ACC112 (cell line): ENCODE measurements at regions not wholly inside any gene's neighbourhood (a gene's known extent, or its start where the extent isn't known, plus 50 kb on each side); places are given as distances from the start of the nearest gene placed in this dataset.
A peak's percentile ranks its signal among the peaks of the same experiment; 100 is the strongest.

Experiments used
- H2AFZ ChIP-seq: fragments of 200-600 bp; sonication (generic); one replicate; pipeline ENCODE4 v1.6.0; 2017; ENCODE audit warnings: antibody characterized with exemption, low read length; ENCODE audit not compliant: unreplicated experiment
- H3K27ac ChIP-seq: fragments of 200-600 bp; sonication (generic); 2 replicates; pipeline ENCODE4 v1.5.1; 2014; ENCODE audit warnings: low read depth, mild to moderate bottlenecking, antibody characterized with exemption, low read length, moderate library complexity
- H3K27me3 ChIP-seq: fragments of 200-600 bp; sonication (generic); 2 replicates; pipeline ENCODE4 v1.6.1; 2014; ENCODE audit warnings: mild to moderate bottlenecking, antibody characterized with exemption, low read length, moderate library complexity, mixed read lengths; ENCODE audit not compliant: insufficient read depth
- H3K36me3 ChIP-seq: fragments of 200-600 bp; sonication (generic); 2 replicates; pipeline ENCODE4 v1.6.1; 2016; ENCODE audit warnings: mild to moderate bottlenecking, antibody characterized with exemption, low read length, moderate library complexity, mixed read lengths; ENCODE audit not compliant: insufficient read depth
- H3K4me1 ChIP-seq: fragments of 200-600 bp; sonication (generic); one replicate; pipeline ENCODE4 v1.6.1; 2016; ENCODE audit warnings: low read length, mixed read lengths; ENCODE audit not compliant: insufficient read depth, unreplicated experiment, control insufficient read depth
- H3K4me3 ChIP-seq: fragments of 200-600 bp; sonication (generic); 2 replicates; pipeline ENCODE4 v1.5.1; 2014; ENCODE audit warnings: mild to moderate bottlenecking, low read depth, low read length
- H3K79me2 ChIP-seq: fragments of 200-600 bp; sonication (generic); one replicate; pipeline ENCODE4 v1.6.0; 2016; ENCODE audit warnings: low read length; ENCODE audit not compliant: control insufficient read depth, unreplicated experiment, insufficient read depth

DNA sequence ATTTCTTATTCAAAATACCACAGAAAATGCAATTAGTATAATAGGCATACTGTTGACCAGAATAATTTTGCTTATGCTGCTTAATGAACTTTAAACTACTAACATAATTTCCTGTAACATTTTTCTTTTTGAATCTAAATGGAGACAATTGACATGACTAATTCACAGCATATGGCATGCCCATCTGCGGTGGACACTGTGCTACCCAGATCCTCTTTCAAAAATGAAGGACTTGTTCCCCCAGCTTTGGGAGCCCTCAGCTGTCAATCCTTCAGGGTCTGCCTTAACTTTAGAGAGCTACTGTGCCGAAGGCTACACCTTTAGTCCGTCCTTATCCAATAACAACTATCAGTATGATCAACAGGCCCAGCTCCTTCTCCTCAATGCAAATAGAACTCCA lies 789.0 kb downstream of the PLA2G4A start:
- Histone ChIP-seq H3K27ac (no peak overlapping the region), H2AFZ (no peak overlapping the region), H3K4me1 (no peaks in the 10 kb centered on the region), H3K79me2 (no peaks in the 10 kb centered on the region), H3K27me3 (no peaks in the 10 kb centered on the region), H3K4me3 (no peak overlapping the region), H3K36me3 (no peaks in the 10 kb centered on the region)

GRCh38 chr1:187619175-187619574 lies 790.4 kb downstream of the PLA2G4A start:
- Histone ChIP-seq H3K79me2 (no peaks in the 10 kb centered on the region), H3K27me3 (no peaks in the 10 kb centered on the region), H3K4me3 (no peak overlapping the region), H3K27ac (no peak overlapping the region), H2AFZ (no peak overlapping the region), H3K4me1 (no peaks in the 10 kb centered on the region), H3K36me3 (no peaks in the 10 kb centered on the region)

DNA sequence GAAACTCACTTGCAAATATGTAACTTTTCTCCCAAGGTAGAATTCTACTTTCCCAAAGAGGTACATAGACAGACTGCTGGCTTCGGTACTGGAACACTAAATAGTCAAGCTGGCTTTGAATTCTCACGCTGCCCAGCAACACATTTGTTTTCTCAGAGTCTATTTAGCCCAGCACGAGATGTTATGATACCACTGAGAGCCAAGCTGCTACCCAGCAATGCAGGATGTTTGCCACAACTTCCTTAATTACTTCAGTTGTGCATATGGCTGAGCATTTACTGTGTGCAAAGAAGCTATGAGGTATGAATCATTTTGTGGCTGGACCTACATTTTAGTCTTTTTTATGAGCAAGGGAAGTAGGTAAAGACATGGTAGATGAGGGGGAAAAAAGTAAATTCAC lies 793.2 kb downstream of the PLA2G4A start:
- H3K27ac ChIP-seq = no peak overlapping the region
- H3K79me2 ChIP-seq = no peaks in the 10 kb centered on the region
- H3K4me1 ChIP-seq = peaks cover 3% of the 10 kb centered on the region
- H3K4me3 ChIP-seq = peak overlapping the region; percentile 53; the same call in 1 of the 2 replicates
- H3K36me3 ChIP-seq = no peaks in the 10 kb centered on the region
- H3K27me3 ChIP-seq = no peaks in the 10 kb centered on the region
- peak overlapping the region; percentile 90 for H2AFZ ChIP-seq

DNA sequence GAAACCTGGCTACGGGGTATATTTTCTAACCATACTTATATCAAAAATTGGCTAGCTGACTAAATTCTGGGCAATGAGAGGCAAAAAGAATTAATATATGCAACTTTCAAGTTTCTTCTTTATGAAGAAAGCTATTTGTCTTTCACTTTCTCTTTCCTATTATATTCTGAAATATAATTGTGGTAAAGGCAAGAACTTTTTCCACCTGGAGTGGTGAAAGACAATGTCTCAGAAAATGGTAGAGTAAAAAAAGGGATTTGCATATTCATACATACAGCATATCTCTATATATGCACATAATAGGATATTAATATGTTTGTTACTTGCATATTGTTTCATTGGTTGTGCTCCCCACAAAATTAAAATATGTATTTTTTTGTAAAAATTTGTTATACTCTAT lies 793.8 kb downstream of the PLA2G4A start:
- Histone ChIP-seq H3K4me3 (peak overlapping the region; percentile 53), H2AFZ (peak overlapping the region; percentile 50), H3K4me1 (peaks cover 3% of the 10 kb centered on the region), H3K27ac (no peak overlapping the region), H3K27me3 (no peaks in the 10 kb centered on the region), H3K79me2 (no peaks in the 10 kb centered on the region), H3K36me3 (no peaks in the 10 kb centered on the region)

GRCh38 chr1:187624812-187625545 lies 796.2 kb downstream of the PLA2G4A start:
- H3K4me1 ChIP-seq = peaks cover 3% of the 10 kb centered on the region
- H3K27me3 ChIP-seq = no peaks in the 10 kb centered on the region
- H3K36me3 ChIP-seq = no peaks in the 10 kb centered on the region
- H3K27ac ChIP-seq = no peak overlapping the region
- H3K4me3 ChIP-seq = no peak overlapping the region
- no peak overlapping the region for H2AFZ ChIP-seq
- no peaks in the 10 kb centered on the region for H3K79me2 ChIP-seq

GRCh38 chr1:187626056-187626455 lies 797.3 kb downstream of the PLA2G4A start:
- H3K4me1 ChIP-seq = peaks cover 3% of the 10 kb centered on the region
- no peaks in the 10 kb centered on the region for H3K79me2 ChIP-seq
- H2AFZ ChIP-seq = no peak overlapping the region
- no peak overlapping the region for H3K27ac ChIP-seq
- H3K36me3 ChIP-seq = no peaks in the 10 kb centered on the region
- no peak overlapping the region for H3K4me3 ChIP-seq
- no peaks in the 10 kb centered on the region for H3K27me3 ChIP-seq

DNA sequence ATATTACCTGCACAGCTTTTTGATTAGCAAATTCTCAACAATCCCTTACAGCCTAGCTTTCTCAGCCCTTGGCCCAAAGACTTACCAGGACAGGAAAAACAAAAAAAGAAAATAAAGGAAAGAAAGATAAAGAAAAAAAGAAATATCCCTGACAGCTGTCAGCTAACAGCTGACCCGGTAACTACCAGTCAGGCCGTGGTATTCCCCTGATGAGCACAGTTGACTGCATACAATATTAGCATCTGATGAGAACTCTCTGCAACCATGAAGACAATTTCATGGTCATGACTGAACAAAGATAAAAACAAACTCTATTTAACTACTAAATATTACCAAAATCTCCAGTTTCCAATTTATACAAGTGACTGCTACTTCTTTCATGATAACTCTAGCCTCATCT lies 798.8 kb downstream of the PLA2G4A start:
- no peaks in the 10 kb centered on the region for H3K27me3 ChIP-seq
- no peak overlapping the region for H3K4me3 ChIP-seq
- H3K79me2 ChIP-seq = no peaks in the 10 kb centered on the region
- H3K36me3 ChIP-seq = no peaks in the 10 kb centered on the region
- H3K27ac ChIP-seq = no peak overlapping the region
- no peak overlapping the region for H2AFZ ChIP-seq
- peaks cover 3% of the 10 kb centered on the region for H3K4me1 ChIP-seq

DNA sequence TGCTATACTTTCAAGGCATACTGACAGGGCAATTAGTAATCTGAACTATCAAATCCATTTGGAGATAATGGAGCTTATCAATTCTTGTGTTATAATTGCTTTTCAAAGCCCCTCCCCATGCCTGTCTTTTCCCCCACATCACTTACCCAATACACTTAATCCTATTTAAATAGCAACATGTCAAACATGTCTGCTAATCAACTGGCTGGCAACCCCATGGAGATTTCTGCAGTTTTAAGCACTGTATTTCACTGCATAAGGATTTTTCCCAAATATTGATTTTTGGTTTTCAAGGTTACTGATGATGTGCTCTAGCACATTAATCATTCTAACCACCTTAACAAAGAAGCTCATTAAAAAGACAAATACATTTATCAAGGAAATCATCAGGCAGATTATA lies 800.3 kb downstream of the PLA2G4A start:
- no peaks in the 10 kb centered on the region for H3K27me3 ChIP-seq
- no peak overlapping the region for H2AFZ ChIP-seq
- peaks cover 3% of the 10 kb centered on the region for H3K4me1 ChIP-seq
- H3K79me2 ChIP-seq = no peaks in the 10 kb centered on the region
- no peaks in the 10 kb centered on the region for H3K36me3 ChIP-seq
- no peak overlapping the region for H3K27ac ChIP-seq
- no peak overlapping the region for H3K4me3 ChIP-seq

DNA sequence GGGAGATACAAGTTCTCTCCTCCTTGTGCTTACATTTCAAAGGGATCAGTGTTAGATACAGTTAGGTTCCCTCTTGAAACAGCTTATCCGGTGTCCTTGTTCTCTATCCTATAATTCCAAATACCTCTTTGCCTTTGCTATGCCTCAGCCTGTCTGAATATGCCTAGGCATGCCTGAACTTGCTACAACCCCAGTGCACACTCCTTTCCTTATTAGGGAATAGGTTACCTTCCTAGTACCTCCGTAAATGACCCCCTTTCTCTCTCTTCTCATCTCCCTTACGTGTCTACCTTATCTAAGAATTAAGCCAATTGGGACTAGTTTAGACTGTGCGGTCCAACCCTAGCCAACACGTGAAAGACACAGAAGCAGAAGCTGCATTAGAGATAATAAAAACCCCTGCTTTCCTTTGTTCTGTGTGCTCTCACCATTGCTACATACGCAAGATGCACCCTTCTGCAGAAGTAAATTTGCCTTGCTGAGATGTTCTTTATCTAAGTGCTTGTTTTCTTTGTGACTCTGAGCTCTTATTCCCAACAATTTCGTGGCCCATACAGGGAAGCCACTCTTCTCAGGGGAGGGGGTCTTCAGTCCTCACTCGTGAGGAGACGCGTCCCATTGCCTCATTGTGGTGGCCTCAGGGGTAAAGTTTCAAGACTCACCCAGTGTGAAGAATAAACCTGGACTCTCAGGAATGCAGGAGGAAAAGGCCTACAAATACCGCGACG lies 802.1 kb downstream of the PLA2G4A start:
- no peaks in the 10 kb centered on the region for H3K79me2 ChIP-seq
- no peak overlapping the region for H2AFZ ChIP-seq
- peaks cover under 1% of the 10 kb centered on the region for H3K4me1 ChIP-seq
- no peak overlapping the region for H3K4me3 ChIP-seq
- H3K27me3 ChIP-seq = no peaks in the 10 kb centered on the region
- no peaks in the 10 kb centered on the region for H3K36me3 ChIP-seq
- H3K27ac ChIP-seq = no peak overlapping the region

- no peaks in the 10 kb centered on the region for H3K36me3 ChIP-seq
- H3K27ac ChIP-seq = no peak overlapping the region
- no peaks in the 10 kb centered on the region for H3K79me2 ChIP-seq
- no peak overlapping the region for H3K4me3 ChIP-seq
- no peak overlapping the region for H2AFZ ChIP-seq
- H3K4me1 ChIP-seq = no peaks in the 10 kb centered on the region
- H3K27me3 ChIP-seq = no peaks in the 10 kb centered on the region
These were observed 802.6 kb downstream of the PLA2G4A start for GRCh38 chr1:187631381-187631675.

DNA sequence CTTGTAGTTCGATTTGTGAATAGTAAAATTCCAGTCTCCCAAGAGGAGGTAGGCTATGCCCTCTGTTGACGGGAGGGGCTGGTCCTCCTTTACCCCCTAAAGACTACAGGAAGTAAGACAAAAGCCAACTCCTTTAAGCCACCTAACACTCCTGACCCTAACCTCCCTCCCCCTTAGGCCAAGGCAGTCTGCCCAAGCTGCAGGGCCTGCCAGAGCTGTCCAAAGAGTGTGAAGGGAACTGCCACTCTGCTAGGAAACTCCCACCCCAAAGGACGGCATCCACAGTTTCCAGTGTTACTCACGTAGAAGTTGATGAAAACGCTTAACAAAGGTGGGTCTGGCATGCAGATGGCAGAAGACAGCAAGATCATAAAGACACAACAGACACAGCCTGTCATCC lies 803.2 kb downstream of the PLA2G4A start:
- Histone ChIP-seq H3K36me3 (no peaks in the 10 kb centered on the region), H3K27me3 (no peaks in the 10 kb centered on the region), H2AFZ (no peak overlapping the region), H3K79me2 (no peaks in the 10 kb centered on the region), H3K4me1 (no peaks in the 10 kb centered on the region), H3K27ac (no peak overlapping the region), H3K4me3 (no peak overlapping the region)
